Lower lobe of right lung (tissue), 2 donors: ENCODE measurements at regions not wholly inside any gene's neighbourhood (a gene's known extent, or its start where the extent isn't known, plus 50 kb on each side); places are given as distances from the start of the nearest gene placed in this dataset.

Experiments used
- ATAC-seq, 2 donors: fragments of 200-7000 bp; cut with Tn5 transposase; one replicate each; pipeline ENCODE4 v1.9.1; 2020 to 2022; ENCODE audit warnings: mild to moderate bottlenecking in 2 of 2, moderate library complexity in 2 of 2
- DNase-seq: peaks from one replicate; pipeline ENCODE4 v3.0.0-alpha.2; 2020
- H3K27ac ChIP-seq: fragments of 200-600 bp; one replicate; pipeline ENCODE4 v1.8.0; 2022
- H3K27me3 ChIP-seq: fragments of 200-600 bp; one replicate; pipeline ENCODE4 v1.8.0; 2022; ENCODE audit warnings: low read depth
- H3K36me3 ChIP-seq: fragments of 200-600 bp; one replicate; pipeline ENCODE4 v1.8.0; 2022; ENCODE audit warnings: mild to moderate bottlenecking
- H3K4me1 ChIP-seq: fragments of 200-600 bp; one replicate; pipeline ENCODE4 v1.8.0; 2022
- H3K4me3 ChIP-seq: fragments of 200-600 bp; one replicate; pipeline ENCODE4 v1.8.0; 2022; ENCODE audit warnings: mild to moderate bottlenecking
- H3K9me3 ChIP-seq: fragments of 200-600 bp; one replicate; pipeline ENCODE4 v1.8.0; 2022
- intact Hi-C: fragments of 100-400 bp; cut with DNase I; formaldehyde crosslinking; loops from one replicate; pipeline ENCODE4 v1.11.0; 2022
- TF ChIP-seq, protein P1 (sequence below): fragments of 200-600 bp; IDR thresholded peaks from one replicate; pipeline ENCODE4 v1.8.0; 2022; ENCODE audit warnings: antibody characterized with exemption, mild to moderate bottlenecking
- donor health status: DM: no; HTN: yes; CAD: no; lungs with severe emphysema.

- intact Hi-C loops, result no loop called here
- TF ChIP-seq, protein P1, sequence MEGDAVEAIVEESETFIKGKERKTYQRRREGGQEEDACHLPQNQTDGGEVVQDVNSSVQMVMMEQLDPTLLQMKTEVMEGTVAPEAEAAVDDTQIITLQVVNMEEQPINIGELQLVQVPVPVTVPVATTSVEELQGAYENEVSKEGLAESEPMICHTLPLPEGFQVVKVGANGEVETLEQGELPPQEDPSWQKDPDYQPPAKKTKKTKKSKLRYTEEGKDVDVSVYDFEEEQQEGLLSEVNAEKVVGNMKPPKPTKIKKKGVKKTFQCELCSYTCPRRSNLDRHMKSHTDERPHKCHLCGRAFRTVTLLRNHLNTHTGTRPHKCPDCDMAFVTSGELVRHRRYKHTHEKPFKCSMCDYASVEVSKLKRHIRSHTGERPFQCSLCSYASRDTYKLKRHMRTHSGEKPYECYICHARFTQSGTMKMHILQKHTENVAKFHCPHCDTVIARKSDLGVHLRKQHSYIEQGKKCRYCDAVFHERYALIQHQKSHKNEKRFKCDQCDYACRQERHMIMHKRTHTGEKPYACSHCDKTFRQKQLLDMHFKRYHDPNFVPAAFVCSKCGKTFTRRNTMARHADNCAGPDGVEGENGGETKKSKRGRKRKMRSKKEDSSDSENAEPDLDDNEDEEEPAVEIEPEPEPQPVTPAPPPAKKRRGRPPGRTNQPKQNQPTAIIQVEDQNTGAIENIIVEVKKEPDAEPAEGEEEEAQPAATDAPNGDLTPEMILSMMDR, result no peak
- H3K4me1 ChIP-seq, result no peaks in the 10 kb centered on the region
- no peaks in the 10 kb centered on the region for H3K9me3 ChIP-seq
- H3K36me3 ChIP-seq, result no peaks in the 10 kb centered on the region
- H3K27ac ChIP-seq, result no peak overlapping the region
- no peak overlapping the region for H3K4me3 ChIP-seq
- H3K27me3 ChIP-seq, result no peaks in the 10 kb centered on the region
- no peak for DNase-seq
- ATAC-seq, result no peak
Observed at GRCh38 chr4:153076861-153077260, 127.4 kb upstream of the TRIM2 start.

DNA sequence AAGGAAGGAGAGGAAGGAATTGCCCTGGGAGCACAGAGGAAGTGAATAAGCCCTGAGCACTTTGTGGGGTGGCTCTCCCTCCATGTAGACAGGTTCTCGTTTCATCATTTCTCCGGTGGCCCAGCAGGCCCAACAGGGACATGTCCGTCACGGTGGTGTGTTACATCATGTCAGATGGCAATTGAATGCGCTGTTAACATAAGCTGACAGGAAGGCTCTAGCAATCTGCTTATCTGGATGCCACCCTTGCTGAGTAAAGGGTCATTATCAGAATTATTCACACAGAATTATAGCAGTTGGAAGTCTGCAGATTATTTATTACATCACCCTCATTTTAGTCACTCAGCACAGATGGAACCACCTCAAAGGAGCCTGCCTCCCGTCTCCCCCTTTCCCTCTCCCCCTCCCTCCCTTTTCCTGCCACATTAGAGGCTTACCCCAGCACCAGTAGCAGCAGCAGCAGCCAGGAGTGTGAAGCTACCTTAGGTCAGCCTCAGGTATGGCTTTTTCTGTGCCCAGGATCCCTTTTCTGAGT is 124.3 kb upstream of the TRIM2 start:
- Histone ChIP-seq H3K27ac (no peak overlapping the region), H3K36me3 (no peaks in the 10 kb centered on the region), H3K4me1 (peaks cover 15% of the 10 kb centered on the region), H3K27me3 (no peaks in the 10 kb centered on the region), H3K9me3 (no peaks in the 10 kb centered on the region), H3K4me3 (no peak overlapping the region)
- intact Hi-C loops, result loop anchor here (10.0 kb wide), 1 partner anchor 235 kb away; no protein-coding TSS in a partner anchor
- no peak for DNase-seq
- TF ChIP-seq, protein P1, result no peak
- no peak for ATAC-seq

GRCh38 chr4:153081006-153081580 is 123.2 kb upstream of the TRIM2 start:
- TF ChIP-seq, protein P1, result no peak
- Histone ChIP-seq H3K27ac (no peak overlapping the region), H3K9me3 (no peaks in the 10 kb centered on the region), H3K27me3 (no peaks in the 10 kb centered on the region), H3K4me3 (no peak overlapping the region), H3K4me1 (peaks cover 22% of the 10 kb centered on the region), H3K36me3 (no peaks in the 10 kb centered on the region)
- no peak for ATAC-seq
- DNase-seq, result no peak
- intact Hi-C loops, result loop anchor here (10.0 kb wide), 1 partner anchor 236 kb away; no protein-coding TSS in a partner anchor

DNA sequence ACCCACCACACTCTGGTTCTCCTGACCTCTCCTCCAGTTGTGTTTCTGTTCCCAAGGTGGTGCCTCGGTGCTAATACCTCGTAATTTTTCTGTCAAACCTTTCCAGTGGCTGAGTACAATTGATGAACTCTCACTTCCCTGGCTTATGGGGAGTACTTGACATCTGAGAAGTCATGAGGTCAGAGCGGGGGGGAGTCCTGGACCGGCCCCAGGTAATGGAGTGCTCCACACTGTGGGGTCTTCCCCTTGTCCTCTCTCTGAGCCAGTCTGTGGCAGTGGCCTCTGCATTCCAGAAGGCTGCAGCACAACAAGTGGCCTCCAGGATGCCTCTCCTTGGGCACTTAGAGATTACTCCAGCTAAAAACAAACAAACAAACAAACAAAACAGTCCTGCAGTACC is 122.5 kb upstream of the TRIM2 start:
- Histone ChIP-seq H3K27ac (no peak overlapping the region), H3K4me1 (peaks cover 22% of the 10 kb centered on the region), H3K9me3 (no peaks in the 10 kb centered on the region), H3K4me3 (no peak overlapping the region), H3K36me3 (no peaks in the 10 kb centered on the region), H3K27me3 (no peaks in the 10 kb centered on the region)
- DNase-seq, result no peak
- intact Hi-C loops, result loop anchor here (10.0 kb wide), 1 partner anchor 237 kb away; no protein-coding TSS in a partner anchor
- TF ChIP-seq, protein P1, result no peak
- no peak for ATAC-seq

GRCh38 chr4:153082322-153083301 is 121.6 kb upstream of the TRIM2 start:
- Histone ChIP-seq H3K4me3 (no peak overlapping the region), H3K4me1 (peaks cover 22% of the 10 kb centered on the region), H3K27me3 (no peaks in the 10 kb centered on the region), H3K27ac (no peak overlapping the region), H3K9me3 (no peaks in the 10 kb centered on the region), H3K36me3 (no peaks in the 10 kb centered on the region)
- TF ChIP-seq, protein P1, result no peak
- ATAC-seq (no peak), DNase-seq (no peak)
- intact Hi-C loops, result loop anchor here (10.0 kb wide), 1 partner anchor 238 kb away; no protein-coding TSS in a partner anchor
